ENCODE measurements at regions not wholly inside any gene's neighbourhood (a gene's known extent, or its start where the extent isn't known, plus 50 kb on each side); places are given as distances from the start of the nearest gene placed in this dataset.

DNA sequence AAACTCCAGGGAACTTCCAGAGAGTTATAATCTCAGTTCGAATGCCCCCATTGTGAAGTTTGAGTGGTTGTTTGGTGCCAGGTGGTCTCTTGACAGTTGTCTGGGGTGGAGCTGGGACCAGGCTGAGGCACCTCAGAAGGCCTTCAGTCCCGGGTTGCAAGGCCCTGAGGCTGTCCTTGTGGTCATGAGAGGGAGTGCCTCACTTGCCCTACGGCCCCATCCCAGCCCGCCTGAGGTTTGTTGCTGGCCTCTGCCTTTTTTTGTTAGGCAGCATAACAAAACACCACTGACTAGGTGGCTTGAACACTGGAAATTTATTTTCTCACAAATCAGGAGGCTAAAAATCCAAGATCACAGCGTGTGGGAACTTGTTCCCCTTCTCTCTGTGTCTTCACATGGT is 73.0 kb upstream of the PAPPA start:
- Histone ChIP-seq H3K27ac (ENCODE audit: low read length) (no peak overlapping the region), H3K4me3 (ENCODE audit: low read length) (no peak overlapping the region), H3K27me3 (ENCODE audit: control insufficient read depth, insufficient read depth, low read length) (no peaks in the 10 kb centered on the region), H3K36me3 (ENCODE audit: control insufficient read depth, insufficient read depth, low read length) (no peaks in the 10 kb centered on the region), H3K9me3 (replicated peaks; ENCODE audit: control insufficient read depth, low read depth, low read length) (no peaks in the 10 kb centered on the region), H3K4me1 (ENCODE audit: control insufficient read depth, insufficient read depth, low read length) (no peaks in the 10 kb centered on the region)
- DNase-seq = no peak
- WGBS (ENCODE audit: insufficient coverage) = 74% methylated on average over 5 of the region's 5 CpGs

DNA sequence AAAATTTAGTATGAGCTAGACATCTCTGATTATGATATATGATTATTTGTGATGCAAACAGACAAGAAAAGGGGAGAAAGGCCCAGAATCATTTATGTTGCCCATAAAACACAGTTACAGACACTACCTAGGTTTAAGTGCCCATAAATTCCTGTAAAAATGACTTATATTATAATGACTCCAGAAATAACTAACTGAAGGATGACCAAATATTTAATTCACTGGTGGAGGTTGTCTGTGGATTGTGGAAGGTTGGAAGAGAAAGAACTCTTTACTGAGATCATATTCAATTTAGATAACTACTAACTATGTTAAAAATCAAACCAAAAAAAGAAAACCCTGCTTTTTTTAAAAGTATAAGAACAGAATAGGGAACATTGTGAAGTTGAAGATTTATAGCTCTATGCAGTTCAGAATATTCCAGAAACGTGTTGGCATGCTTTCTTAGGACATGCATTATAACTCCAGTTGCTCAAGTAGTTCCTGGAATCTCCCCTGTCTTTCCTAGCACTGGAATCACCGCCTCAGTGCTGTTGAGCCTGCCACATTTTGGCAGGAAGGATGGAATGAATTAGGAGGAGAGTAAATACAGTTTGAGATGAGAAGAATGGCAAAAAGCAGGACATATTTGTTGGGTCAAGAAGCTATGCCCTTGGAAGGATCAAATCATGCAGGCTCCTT is 72.0 kb upstream of the PAPPA start:
- no peak overlapping the region for H3K4me3 ChIP-seq (ENCODE audit: low read length)
- DNase-seq = peak; percentile 73
- no peaks in the 10 kb centered on the region for H3K27me3 ChIP-seq (ENCODE audit: control insufficient read depth, insufficient read depth, low read length)
- WGBS (ENCODE audit: insufficient coverage) = no CpG with 5 or more reads among the region's 2 CpGs
- no peaks in the 10 kb centered on the region for H3K4me1 ChIP-seq (ENCODE audit: control insufficient read depth, insufficient read depth, low read length)
- H3K27ac ChIP-seq (ENCODE audit: low read length) = no peak overlapping the region
- H3K36me3 ChIP-seq (ENCODE audit: control insufficient read depth, insufficient read depth, low read length) = no peaks in the 10 kb centered on the region
- no peaks in the 10 kb centered on the region for H3K9me3 ChIP-seq (replicated peaks; ENCODE audit: control insufficient read depth, low read depth, low read length)

DNA sequence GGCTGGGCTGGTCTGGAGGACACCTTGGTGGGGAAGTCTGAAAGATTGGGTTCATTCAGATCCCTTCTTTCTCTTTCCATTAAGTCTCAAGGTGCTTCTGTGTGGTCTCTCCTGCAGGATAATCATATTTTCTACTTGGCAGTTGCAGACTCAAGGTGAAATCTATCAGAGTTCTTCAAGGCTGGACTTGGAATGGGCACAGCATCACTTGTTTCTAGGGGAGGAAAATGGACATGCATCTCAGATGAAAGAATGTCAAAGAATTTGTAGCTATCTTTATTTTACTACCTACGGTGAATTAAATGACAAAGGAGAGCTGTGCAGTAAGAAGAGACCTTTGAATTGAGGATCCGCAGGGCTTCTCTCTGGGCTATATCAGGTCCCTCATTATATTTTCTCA is 69.8 kb upstream of the PAPPA start:
- no peak for DNase-seq
- H3K27ac ChIP-seq (ENCODE audit: low read length) = no peak overlapping the region
- WGBS (ENCODE audit: insufficient coverage) = no CpG with 5 or more reads among the region's 2 CpGs
- H3K36me3 ChIP-seq (ENCODE audit: control insufficient read depth, insufficient read depth, low read length) = no peaks in the 10 kb centered on the region
- no peaks in the 10 kb centered on the region for H3K9me3 ChIP-seq (replicated peaks; ENCODE audit: control insufficient read depth, low read depth, low read length)
- no peak overlapping the region for H3K4me3 ChIP-seq (ENCODE audit: low read length)
- H3K27me3 ChIP-seq (ENCODE audit: control insufficient read depth, insufficient read depth, low read length) = no peaks in the 10 kb centered on the region
- no peaks in the 10 kb centered on the region for H3K4me1 ChIP-seq (ENCODE audit: control insufficient read depth, insufficient read depth, low read length)

DNA sequence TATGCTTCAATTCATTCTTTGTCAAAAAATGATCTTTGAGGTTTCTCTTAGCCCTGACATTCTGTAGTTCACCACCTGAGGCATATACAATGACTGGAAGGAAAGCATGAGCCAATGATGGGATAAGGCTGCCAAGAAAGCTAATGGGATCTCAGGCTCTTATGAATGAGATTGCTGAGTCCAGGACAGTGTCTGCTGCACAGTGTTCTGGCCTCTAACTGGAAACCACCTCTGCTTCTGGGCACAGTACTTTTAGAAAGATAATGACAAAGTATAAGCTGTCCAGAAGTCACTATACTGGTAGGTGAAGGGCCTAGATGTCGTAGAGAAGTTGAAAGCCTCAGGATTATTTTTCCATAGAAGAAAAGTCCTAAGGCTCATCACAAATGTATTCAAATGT is 69.1 kb upstream of the PAPPA start:
- Histone ChIP-seq H3K36me3 (ENCODE audit: control insufficient read depth, insufficient read depth, low read length) (no peaks in the 10 kb centered on the region), H3K27me3 (ENCODE audit: control insufficient read depth, insufficient read depth, low read length) (no peaks in the 10 kb centered on the region), H3K9me3 (replicated peaks; ENCODE audit: control insufficient read depth, low read depth, low read length) (no peaks in the 10 kb centered on the region), H3K27ac (ENCODE audit: low read length) (no peak overlapping the region), H3K4me1 (ENCODE audit: control insufficient read depth, insufficient read depth, low read length) (no peaks in the 10 kb centered on the region), H3K4me3 (ENCODE audit: low read length) (no peak overlapping the region)
- DNase-seq = no peak
- WGBS (ENCODE audit: insufficient coverage) = no CpG with 5 or more reads among the region's 1 CpG

DNA sequence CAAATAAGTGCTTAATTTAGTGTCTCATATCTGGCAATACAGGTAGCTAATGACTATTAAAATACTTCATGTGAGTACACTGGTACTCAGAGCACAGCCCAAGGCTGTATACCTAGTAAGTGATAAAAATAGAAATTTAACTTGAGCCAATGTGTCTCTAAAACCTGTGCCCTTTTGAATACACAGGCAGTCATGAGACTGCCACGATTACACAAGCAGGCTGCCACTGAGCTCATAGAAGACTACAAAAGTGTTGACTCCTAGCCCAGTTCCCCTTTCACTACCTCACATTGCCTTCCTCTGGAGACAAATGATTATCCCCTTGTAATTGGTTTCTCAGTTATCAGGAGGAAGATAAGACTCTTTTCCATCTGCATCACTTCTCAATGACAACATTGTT is 66.3 kb upstream of the PAPPA start:
- H3K9me3 ChIP-seq (replicated peaks; ENCODE audit: control insufficient read depth, low read depth, low read length) = no peaks in the 10 kb centered on the region
- no peaks in the 10 kb centered on the region for H3K4me1 ChIP-seq (ENCODE audit: control insufficient read depth, insufficient read depth, low read length)
- no peak overlapping the region for H3K4me3 ChIP-seq (ENCODE audit: low read length)
- WGBS (ENCODE audit: insufficient coverage) = no CpG with 5 or more reads among the region's 1 CpG
- H3K36me3 ChIP-seq (ENCODE audit: control insufficient read depth, insufficient read depth, low read length) = no peaks in the 10 kb centered on the region
- H3K27ac ChIP-seq (ENCODE audit: low read length) = no peak overlapping the region
- no peak for DNase-seq
- H3K27me3 ChIP-seq (ENCODE audit: control insufficient read depth, insufficient read depth, low read length) = no peaks in the 10 kb centered on the region

DNA sequence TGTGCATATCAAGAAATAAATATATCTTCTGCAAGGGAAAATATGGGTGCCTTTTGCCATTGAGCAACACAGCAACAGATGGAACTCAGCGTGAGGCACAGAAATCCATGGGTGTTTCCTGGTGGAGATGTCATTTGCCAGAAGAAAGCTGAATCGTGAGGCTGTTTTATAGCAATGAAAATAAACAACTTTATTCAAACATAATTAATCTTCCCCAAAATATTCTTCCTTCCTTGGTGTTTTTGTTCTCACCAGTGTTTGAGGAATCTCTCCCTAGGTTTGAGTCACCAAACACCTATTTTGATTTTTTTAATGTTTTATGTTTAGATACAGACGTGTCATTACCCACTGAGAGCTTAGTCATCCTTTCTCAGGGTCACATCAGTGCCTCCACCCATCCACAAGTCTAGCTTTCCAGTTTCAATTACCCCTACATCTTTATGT is 65.8 kb upstream of the PAPPA start:
- no peak overlapping the region for H3K27ac ChIP-seq (ENCODE audit: low read length)

DNA sequence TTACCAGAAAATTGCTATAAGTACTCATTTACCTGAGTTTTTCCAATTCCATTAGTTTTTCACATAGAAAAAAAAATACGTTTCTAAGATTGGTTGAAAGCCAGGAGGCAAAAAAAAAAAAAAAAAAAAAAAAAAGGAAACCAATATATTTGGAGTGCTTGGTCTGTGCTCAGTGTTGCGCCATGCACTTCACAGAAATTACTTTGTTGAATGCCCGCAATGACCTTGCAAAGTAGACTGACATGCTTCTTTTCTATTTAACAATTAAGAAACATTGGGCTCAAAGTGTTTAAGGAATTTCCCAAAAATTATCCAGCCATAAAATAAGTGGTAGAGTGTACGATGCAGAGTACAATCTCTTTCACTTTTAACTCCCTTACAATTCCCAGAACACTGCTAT is 65.2 kb upstream of the PAPPA start:
- Histone ChIP-seq H3K36me3 (ENCODE audit: control insufficient read depth, insufficient read depth, low read length) (no peaks in the 10 kb centered on the region), H3K27me3 (ENCODE audit: control insufficient read depth, insufficient read depth, low read length) (no peaks in the 10 kb centered on the region), H3K9me3 (replicated peaks; ENCODE audit: control insufficient read depth, low read depth, low read length) (no peaks in the 10 kb centered on the region), H3K4me1 (ENCODE audit: control insufficient read depth, insufficient read depth, low read length) (no peaks in the 10 kb centered on the region), H3K4me3 (ENCODE audit: low read length) (no peak overlapping the region), H3K27ac (ENCODE audit: low read length) (no peak overlapping the region)
- no peak for DNase-seq
- WGBS (ENCODE audit: insufficient coverage) = no CpG with 5 or more reads among the region's 4 CpGs

More for the DNA sequence above, 65.8 kb upstream of the PAPPA start:
- Histone ChIP-seq H3K27me3 (ENCODE audit: control insufficient read depth, insufficient read depth, low read length) (no peaks in the 10 kb centered on the region), H3K9me3 (replicated peaks; ENCODE audit: control insufficient read depth, low read depth, low read length) (no peaks in the 10 kb centered on the region), H3K36me3 (ENCODE audit: control insufficient read depth, insufficient read depth, low read length) (no peaks in the 10 kb centered on the region), H3K4me3 (ENCODE audit: low read length) (no peak overlapping the region), H3K4me1 (ENCODE audit: control insufficient read depth, insufficient read depth, low read length) (no peaks in the 10 kb centered on the region)
- no peak for DNase-seq
- 78% methylated on average over 1 of the region's 3 CpGs for WGBS (ENCODE audit: insufficient coverage)

DNA sequence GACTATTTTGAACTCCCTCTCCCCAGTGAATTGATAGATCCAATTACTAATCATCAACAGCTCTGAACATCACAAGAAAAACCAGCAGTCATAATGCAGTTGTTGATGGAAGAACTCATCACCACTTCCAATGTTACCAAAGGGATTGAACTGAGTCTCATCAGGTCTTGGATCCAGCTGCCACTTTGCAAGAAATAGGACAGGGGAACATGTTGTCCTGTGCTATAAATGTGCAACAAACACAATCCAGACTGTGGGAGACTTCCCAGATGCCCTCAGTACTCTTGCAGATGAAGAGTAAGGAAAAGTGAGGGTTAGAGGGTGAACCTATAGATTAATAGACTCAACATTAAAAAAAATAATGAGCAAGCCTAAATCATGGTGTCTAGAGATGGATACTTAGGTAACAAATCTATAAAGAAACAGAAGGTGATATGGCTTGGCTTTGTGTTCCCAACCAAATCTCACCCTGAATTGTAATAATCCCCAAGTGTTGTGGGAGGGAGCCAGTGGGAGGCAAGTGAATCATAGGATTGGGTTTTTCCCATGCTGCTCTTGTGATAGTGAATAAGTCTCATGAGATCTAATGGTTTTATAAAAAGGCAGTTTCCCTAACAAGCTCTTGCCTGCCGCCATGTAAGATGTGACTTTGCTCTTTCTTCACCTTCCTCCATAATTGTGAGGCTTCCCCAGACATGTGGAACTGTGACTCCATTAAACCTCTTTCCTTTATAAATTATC is 63.4 kb upstream of the PAPPA start:
- WGBS (ENCODE audit: insufficient coverage) = no CpG with 5 or more reads among the region's 1 CpG
- no peaks in the 10 kb centered on the region for H3K27me3 ChIP-seq (ENCODE audit: control insufficient read depth, insufficient read depth, low read length)
- no peak for DNase-seq
- no peak overlapping the region for H3K4me3 ChIP-seq (ENCODE audit: low read length)
- no peak overlapping the region for H3K27ac ChIP-seq (ENCODE audit: low read length)
- H3K9me3 ChIP-seq (replicated peaks; ENCODE audit: control insufficient read depth, low read depth, low read length) = no peaks in the 10 kb centered on the region
- H3K4me1 ChIP-seq (ENCODE audit: control insufficient read depth, insufficient read depth, low read length) = no peaks in the 10 kb centered on the region
- no peaks in the 10 kb centered on the region for H3K36me3 ChIP-seq (ENCODE audit: control insufficient read depth, insufficient read depth, low read length)

DNA sequence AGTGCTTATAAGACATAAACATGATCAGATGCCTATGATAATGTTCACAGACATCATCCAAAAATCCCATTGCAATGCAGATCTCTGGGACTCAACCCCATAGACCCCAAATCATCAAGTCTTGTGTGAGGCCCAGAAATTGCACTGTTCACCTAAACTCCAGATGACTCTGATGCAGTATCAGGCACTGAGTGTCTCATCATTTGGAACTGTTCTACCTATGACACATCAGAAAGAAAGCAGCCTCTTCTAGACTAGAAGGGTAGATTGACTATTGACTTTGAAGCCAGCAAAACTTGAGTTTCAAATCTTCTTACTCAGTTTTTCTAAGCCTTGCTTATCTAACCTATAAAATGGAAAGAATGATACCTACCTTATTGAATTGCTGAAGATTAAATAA is 58.7 kb upstream of the PAPPA start:
- H3K36me3 ChIP-seq (ENCODE audit: control insufficient read depth, insufficient read depth, low read length) = no peaks in the 10 kb centered on the region
- no peak overlapping the region for H3K27ac ChIP-seq (ENCODE audit: low read length)
- H3K4me3 ChIP-seq (ENCODE audit: low read length) = no peak overlapping the region
- no peak for DNase-seq
- H3K9me3 ChIP-seq (replicated peaks; ENCODE audit: control insufficient read depth, low read depth, low read length) = no peaks in the 10 kb centered on the region
- H3K27me3 ChIP-seq (ENCODE audit: control insufficient read depth, insufficient read depth, low read length) = no peaks in the 10 kb centered on the region
- no peaks in the 10 kb centered on the region for H3K4me1 ChIP-seq (ENCODE audit: control insufficient read depth, insufficient read depth, low read length)

DNA sequence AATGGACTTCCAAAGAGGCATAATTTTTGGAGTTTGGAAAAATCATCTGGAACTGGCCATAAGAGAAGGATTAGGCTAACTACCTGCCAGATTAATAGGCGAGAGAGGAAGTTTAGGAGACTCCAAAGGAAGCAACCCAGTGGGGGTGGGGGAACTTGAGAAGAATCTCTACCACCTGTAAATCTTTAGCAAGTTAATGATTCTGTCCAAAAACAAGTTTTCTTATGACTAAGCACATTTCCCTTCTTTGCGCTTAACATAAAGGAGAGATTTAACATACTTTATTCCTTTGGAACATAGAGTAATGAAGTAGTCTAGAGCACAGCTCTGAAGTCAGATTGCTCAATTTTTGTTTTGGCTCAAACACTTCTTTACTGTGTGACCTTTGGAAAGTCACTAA is 58.2 kb upstream of the PAPPA start:
- no peaks in the 10 kb centered on the region for H3K9me3 ChIP-seq (replicated peaks; ENCODE audit: control insufficient read depth, low read depth, low read length)
- WGBS (ENCODE audit: insufficient coverage) = no CpG with 5 or more reads among the region's 2 CpGs
- no peaks in the 10 kb centered on the region for H3K4me1 ChIP-seq (ENCODE audit: control insufficient read depth, insufficient read depth, low read length)
- H3K27me3 ChIP-seq (ENCODE audit: control insufficient read depth, insufficient read depth, low read length) = no peaks in the 10 kb centered on the region
- DNase-seq = no peak
- no peaks in the 10 kb centered on the region for H3K36me3 ChIP-seq (ENCODE audit: control insufficient read depth, insufficient read depth, low read length)
- H3K27ac ChIP-seq (ENCODE audit: low read length) = no peak overlapping the region
- H3K4me3 ChIP-seq (ENCODE audit: low read length) = no peak overlapping the region

Measured in muscle of leg (tissue), 3 donors.